SIG-M5 (cell line): ENCODE measurements at regions not wholly inside any gene's neighbourhood (a gene's known extent, or its start where the extent isn't known, plus 50 kb on each side); places are given as distances from the start of the nearest gene placed in this dataset.

Experiments
- DNase-seq: peaks from one replicate; lab custom pipeline; 2025; lab: John Stamatoyannopoulos, UW

GRCh38 chr6:164561656-164562055 lies 747.7 kb downstream of the C6orf118 start:
- no peak for DNase-seq

DNA sequence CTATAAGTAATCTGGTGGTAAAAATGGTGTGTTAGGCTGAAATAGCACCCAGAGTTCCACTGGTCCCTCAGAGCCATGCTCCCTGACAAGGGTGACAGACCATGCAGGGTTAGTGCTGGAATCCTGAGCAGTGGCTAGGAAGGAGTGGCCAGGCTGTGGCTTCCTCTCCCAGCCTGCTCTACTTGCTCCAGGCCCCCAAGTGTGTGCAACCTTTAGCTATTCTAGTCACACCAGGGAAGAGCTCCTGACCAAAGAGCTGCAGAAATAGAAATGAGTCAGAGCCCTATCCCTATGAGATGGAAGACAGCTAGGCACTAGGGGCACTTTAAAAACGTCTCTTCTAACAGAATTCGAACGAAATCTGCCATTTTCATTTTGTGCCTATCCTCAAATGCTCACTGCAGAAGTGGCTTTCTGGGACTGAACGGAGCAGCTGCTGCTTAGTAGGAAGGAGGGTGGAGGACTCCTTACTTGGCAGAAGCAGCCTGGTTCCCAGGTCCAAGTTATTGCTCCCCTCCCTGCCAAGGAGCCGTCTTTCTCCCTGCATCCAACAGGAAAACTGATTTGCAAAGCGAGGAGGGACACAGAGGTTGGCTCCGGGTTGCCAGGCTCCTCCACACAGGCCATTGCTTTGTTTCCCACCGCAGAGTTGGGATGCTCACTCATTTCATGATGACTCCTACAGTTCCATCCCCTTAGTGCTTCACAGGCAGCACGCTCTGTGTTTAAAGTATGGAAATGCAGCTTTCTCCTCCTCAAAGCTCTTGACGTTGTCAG lies 754.5 kb downstream of the C6orf118 start:
- no peak for DNase-seq

DNA sequence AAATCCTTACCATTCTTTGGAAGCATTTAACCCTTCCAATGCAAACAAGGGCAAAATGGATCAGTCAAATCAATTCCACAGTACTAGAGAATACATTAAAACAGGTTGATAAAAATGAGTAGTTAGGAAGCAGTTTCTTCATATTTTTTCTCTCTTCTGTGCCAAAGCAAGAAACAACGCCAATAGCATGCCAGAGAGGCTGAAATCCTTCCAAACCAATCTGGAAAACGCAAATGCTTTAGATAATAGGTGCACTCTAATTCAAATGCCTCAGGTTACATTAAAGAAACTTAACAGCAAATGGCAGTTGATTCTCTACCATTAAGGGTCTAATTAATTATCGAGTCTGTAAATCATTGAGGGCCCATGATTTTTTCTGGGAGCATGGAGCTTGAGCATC lies 755.2 kb downstream of the C6orf118 start:
- DNase-seq = no peak

GRCh38 chr6:164551706-164552105 lies 757.7 kb downstream of the C6orf118 start:
- DNase-seq = no peak

- no peak for DNase-seq
Observed at GRCh38 chr6:164547076-164547475, 762.3 kb downstream of the C6orf118 start.

- no peak for DNase-seq
Observed at GRCh38 chr6:164546263-164546662, 763.1 kb downstream of the C6orf118 start.

DNA sequence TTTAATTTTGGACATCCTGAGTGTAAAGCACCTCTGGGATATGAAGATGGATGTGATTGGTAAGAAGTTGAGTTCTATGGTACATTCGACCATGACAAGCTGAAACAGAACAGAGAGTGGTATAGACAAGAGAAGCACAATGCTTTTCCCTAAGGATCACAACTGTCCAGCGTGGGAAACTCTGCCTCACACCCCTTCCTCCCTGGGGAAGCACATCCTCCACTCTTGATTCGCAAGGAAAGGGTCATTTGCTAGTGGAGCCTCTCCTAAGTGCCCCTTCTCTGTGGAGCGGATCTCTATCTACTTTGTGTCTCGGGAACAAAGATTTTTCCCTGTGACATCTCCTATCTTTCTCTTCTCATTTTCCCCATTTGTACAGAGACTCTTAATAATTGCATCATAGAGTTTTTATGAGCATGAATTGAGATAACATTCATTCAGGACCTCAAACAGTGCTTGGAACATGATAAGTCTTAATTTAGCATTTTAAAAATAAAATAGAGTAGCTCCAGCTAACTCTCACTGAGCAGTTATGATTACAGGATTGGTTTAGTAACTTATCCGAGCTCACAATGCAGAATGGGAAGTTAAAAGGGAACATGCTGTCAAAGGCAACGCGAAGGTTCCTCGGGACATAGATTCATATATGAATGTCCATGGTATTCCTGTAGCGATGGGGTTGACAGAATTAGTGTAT lies 775.2 kb downstream of the C6orf118 start:
- DNase-seq = no peak

- DNase-seq = no peak
Observed at GRCh38 chr6:164533045-164533362, 776.4 kb downstream of the C6orf118 start.

DNA sequence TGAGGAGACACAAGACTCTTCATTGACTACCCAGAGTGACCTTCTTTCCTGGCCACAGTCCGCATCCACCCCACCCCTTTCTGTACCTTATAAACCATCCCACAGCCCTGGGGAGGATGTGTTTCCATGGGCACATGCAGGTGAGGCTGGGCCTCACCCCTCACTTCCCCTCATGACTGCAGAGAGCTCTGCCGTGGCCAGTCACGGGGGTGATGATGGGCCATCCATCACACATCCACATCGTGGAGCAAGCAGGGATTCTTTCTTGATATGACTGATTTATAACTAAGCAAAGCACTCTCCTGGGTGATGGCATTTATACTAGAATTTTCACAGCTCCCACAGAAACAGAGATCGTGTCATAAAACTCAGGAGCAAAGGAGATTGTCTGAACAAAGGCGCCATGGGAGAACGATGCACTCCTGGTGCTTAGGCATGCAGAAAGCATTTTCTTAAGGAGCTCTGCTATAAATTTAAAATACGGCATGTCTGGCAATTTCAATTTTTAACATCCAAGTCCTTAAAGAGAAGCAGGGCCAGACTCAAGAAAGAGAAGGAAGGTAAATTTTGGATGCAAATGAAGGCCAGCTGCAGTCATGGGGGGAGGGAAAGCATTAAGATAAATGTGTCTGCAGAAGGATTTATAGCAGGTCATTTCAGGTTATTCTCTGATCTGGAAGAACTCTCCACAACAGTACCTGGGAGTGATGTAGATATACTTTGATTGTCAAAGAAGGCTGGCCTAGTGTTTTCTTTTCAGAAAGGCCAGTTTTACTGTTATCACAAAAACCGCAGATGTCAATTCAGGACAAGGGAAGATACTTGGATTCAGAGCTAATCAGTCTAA lies 777.0 kb downstream of the C6orf118 start:
- DNase-seq = no peak

DNA sequence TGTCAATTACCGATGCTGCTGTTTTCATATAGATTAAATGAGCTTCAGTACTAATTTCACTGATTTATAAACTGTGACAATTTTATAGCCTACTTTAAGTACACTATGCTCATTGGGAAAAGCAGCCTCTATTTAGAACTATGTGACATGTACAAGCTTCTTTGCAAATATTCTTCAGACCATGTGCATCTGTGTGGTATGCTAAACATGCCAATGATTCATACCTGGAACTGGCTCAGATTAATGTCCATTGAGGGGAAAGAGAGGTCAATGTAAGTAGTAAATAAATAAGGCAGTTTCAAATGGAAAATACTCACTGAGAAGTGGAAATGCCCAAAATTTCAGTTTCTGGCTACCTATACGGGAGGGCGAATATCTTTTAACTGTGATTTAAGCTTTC lies 777.7 kb downstream of the C6orf118 start:
- no peak for DNase-seq

- no peak for DNase-seq
Observed at GRCh38 chr6:164528539-164528938, 780.9 kb downstream of the C6orf118 start.

- no peak for DNase-seq
Observed at GRCh38 chr6:164523087-164523654, 786.2 kb downstream of the C6orf118 start.

GRCh38 chr6:164520916-164521315 lies 788.5 kb downstream of the C6orf118 start:
- DNase-seq = no peak

DNA sequence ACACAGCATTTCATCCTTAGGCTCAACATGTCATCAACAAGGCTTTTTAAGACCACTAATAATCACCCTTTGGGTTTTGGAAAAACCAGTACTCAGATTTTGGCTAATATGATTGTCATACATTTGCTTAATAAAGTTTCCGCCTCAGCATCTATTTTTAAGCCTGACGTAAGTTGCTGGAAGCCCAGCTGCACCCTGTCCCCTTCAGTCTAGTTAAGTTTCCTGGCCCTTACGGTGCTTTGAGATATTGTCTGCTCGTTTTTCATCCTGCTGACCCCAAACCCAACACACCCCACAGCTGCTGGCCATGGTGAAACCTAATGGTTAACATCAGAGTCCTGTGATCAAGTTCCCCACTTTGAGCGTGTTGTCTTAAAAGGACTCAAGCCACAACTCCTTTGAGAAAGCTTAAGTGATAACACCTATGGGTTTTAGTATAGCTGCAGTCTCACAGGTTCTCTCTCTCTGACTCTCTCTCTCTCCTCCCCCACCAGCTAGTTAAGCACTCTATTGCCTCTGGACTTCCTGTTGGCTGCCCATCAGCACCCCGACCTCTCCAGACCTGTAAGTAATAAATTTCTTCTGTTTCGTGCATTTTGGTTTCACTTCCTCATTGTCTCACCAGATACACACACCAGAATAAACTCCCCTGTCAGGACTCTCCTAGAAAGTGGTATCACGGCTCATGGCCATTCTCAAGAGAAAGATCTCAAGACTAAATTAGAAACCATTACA lies 802.0 kb downstream of the C6orf118 start:
- no peak for DNase-seq

DNA sequence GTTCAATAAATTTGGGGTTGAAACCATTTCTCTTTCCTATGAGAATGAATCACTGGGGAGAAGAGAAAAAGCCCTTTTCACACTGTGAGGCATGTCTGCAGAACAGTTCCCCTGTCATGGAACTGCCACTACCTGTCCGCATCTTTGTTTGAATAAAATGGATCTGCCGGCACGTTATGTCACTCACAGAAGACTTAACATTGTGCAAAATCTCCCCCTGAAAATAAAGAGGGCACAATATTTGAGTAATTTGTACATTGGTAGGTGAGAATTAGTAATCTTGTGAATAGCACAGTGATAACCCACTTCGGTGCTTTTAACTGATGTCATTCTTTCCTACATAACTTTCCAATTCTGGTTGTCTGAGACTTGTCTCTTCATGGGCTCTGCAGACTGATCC lies 804.0 kb downstream of the C6orf118 start:
- DNase-seq = no peak

DNA sequence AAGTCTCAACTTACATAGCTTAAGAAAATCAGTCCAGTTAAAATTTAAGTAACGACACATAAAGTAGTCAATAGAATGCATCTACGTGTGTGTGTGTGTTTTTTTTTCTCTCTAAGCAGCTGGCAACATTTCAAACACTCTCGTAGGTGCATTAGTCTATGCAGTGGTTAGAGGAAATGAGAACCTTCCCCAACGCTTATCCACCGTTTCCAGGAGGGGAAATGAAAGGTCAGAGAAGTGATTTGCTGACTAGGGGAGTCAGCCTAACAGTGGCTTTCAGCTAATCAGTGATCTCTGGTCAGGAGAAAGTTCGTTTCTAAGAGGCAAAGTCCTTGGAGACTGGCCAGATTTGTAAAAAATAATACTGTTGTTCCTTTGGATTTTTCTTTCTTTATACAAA lies 806.6 kb downstream of the C6orf118 start:
- DNase-seq = no peak

DNA sequence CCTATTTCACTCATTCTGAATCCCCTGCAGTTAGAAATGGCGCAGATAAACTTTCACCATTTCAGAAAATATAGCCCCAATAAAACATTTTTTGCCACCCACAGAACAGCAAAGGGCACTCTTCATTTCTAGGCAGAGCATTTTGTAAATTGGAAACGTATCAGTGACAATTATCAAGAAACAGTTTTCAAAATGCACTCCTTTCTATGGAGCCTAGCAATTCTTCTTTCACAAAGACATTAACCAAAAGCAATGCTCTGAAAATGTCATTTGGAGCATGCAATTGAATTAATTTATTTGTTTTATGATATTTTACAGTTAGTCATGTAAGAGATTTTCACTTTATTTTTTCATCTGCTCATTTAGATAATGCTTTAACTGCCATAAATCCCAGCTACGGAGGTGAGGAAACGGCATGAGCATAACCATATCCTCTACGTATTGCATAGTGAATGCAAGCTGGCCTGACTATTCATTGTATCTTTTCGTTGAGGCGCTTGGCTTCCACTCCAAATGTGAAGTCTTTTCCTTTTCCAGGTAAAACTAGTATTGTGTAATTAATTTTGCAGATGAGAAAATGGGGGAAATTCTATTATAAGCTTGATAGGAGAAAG lies 813.4 kb downstream of the C6orf118 start:
- DNase-seq = no peak

DNA sequence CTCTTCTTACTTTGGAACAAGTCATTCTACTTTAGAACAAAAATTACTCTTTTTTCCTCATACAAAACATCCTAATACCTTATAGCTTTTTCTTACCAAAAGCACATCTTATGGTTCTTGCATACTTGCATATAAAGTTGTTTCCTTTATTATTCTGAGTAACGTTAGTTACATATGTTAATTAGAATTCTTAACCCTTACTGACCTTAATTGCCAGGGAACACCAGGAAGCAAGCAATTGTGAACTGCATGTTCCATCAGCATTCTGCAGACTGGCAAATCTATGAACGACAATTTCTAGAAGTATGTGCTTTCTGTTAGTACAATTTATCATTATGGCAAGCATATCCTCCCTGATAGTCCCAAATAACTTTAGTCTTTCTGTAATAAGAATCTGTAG lies 831.0 kb downstream of the C6orf118 start:
- DNase-seq = no peak

DNA sequence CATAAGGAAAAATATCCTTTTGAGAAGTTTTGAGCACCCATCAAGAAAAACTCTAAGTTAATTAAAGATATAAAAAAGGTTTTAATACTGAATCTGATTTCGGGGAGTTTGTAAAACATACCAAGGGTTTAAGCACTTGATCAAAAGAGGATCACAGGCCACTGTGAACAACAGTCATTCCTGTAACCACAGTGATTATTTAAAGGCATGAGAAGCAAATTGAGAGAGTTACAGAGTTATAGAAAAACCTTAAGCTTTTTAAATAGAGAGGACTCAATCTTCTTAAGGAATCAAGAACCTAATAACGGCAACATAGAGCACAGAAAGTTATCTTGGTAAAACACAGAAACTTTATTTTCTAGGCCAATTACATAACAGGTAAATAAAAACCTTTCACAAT lies 831.6 kb downstream of the C6orf118 start:
- DNase-seq = no peak

DNA sequence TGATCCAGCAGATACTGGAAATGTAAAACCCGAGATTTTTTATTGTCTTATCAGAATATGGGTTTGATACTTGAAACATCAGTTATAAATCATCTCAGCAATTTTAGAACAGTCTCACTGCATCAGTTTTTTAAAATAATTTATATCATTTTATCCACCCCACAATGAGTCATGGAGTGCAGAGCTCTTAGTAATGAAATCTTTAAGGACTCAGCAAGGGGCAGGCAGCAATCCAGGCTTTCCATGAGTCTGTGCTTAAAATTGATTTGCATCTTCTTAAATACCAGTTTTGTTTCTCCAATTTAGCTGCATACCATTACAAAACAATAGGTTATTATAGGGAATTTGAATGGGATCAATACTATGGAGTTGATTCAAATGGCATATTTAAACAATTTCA lies 832.3 kb downstream of the C6orf118 start:
- no peak for DNase-seq

- DNase-seq = no peak
Observed at GRCh38 chr6:164469276-164469949, 840.0 kb downstream of the C6orf118 start.
